ENCODE measurements at regions not wholly inside any gene's neighbourhood (a gene's known extent, or its start where the extent isn't known, plus 50 kb on each side); places are given as distances from the start of the nearest gene placed in this dataset.

DNA sequence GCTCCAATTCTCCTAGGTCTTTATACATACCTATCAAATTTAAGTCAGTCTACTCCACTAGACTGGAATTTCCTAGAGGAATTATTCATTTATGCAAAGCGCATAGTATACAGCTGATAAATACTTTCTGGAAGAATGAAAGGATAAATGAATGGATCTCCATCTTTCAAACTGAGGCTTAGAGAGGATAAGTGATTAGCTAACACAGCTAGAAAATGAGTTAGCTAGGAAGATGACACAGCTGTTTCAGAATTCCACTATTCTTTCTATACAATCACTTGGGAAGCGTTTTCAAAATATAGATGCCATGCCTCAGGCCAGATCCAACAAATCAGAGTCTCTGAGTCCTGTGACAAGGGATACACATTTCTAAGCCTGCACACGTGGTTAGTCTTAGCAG is 1146.6 kb upstream of the ZEB2 start:
- TF ChIP-seq, protein P1, sequence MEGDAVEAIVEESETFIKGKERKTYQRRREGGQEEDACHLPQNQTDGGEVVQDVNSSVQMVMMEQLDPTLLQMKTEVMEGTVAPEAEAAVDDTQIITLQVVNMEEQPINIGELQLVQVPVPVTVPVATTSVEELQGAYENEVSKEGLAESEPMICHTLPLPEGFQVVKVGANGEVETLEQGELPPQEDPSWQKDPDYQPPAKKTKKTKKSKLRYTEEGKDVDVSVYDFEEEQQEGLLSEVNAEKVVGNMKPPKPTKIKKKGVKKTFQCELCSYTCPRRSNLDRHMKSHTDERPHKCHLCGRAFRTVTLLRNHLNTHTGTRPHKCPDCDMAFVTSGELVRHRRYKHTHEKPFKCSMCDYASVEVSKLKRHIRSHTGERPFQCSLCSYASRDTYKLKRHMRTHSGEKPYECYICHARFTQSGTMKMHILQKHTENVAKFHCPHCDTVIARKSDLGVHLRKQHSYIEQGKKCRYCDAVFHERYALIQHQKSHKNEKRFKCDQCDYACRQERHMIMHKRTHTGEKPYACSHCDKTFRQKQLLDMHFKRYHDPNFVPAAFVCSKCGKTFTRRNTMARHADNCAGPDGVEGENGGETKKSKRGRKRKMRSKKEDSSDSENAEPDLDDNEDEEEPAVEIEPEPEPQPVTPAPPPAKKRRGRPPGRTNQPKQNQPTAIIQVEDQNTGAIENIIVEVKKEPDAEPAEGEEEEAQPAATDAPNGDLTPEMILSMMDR (IDR thresholded peaks at IDR 0.05) = no peak
- TF ChIP-seq POLR2A (IDR thresholded peaks at IDR 0.05) = no peak
- no peak for TF ChIP-seq POLR2AphosphoS5 (IDR thresholded peaks at IDR 0.05)

Data from suprapubic skin (tissue), 4 donors.